PC-3 (cell line): ENCODE measurements at regions not wholly inside any gene's neighbourhood (a gene's known extent, or its start where the extent isn't known, plus 50 kb on each side); places are given as distances from the start of the nearest gene placed in this dataset.

Source experiments
- ATAC-seq: fragments of 200-7000 bp; cut with Tn5 transposase; 2 replicates; pipeline ENCODE4 v1.9.1; 2020; ENCODE audit warnings: mild to moderate bottlenecking, moderate library complexity
- BruUV-seq: library from RNA; stranded (reverse); fragments of 400-500 nt; replicated peaks from 2 replicates; lab custom pipeline; 2021; lab: Mats Ljungman, UMichigan
- CTCF ChIA-PET: fragments of 300-600 bp; sonication (Branson Sonifier 250); formaldehyde crosslinking; loops from one replicate; lab custom pipeline; 2022; ENCODE audit warnings: antibody characterized with exemption; lab: Charles Lee
- POLR2A ChIA-PET: fragments of 300-600 bp; sonication (Branson Sonifier 250); formaldehyde crosslinking; loops from one replicate; lab custom pipeline; 2022; ENCODE audit warnings: antibody characterized with exemption; ENCODE audit not compliant: unreplicated experiment; lab: Charles Lee
- DNase-seq: peaks from one replicate; pipeline ENCODE4 v3.0.0-alpha.2; 2015
- H2AFZ ChIP-seq: fragments of 300-600 bp; sonication (generic); 2 replicates; pipeline ENCODE4 v1.6.0; 2016; ENCODE audit warnings: antibody characterized with exemption, low read length
- H3F3A ChIP-seq: fragments of 300-600 bp; sonication (generic); one replicate; pipeline ENCODE4 v1.6.0; 2017; ENCODE audit warnings: antibody characterized with exemption, low read length, control low read depth, mild to moderate bottlenecking; ENCODE audit not compliant: unreplicated experiment
- H3K27ac ChIP-seq: fragments of 300-600 bp; sonication (generic); 2 replicates; pipeline ENCODE4 v1.5.1; 2016; ENCODE audit warnings: mild to moderate bottlenecking, low read length
- H3K27me3 ChIP-seq: fragments of 300-600 bp; sonication (generic); 2 replicates; pipeline ENCODE4 v1.6.1; 2016; ENCODE audit warnings: low read length, mixed read lengths
- H3K36me3 ChIP-seq: fragments of 300-600 bp; sonication (generic); 2 replicates; pipeline ENCODE4 v1.6.1; 2016; ENCODE audit warnings: low read depth, mixed run types, low read length, mixed read lengths
- H3K4me1 ChIP-seq: fragments of 300-600 bp; sonication (generic); 2 replicates; pipeline ENCODE4 v1.5.1; 2016; ENCODE audit warnings: low read length; ENCODE audit not compliant: insufficient read depth
- H3K4me2 ChIP-seq: fragments of 300-600 bp; sonication (generic); 2 replicates; pipeline ENCODE4 v1.6.0; 2016; ENCODE audit warnings: low read length
- H3K4me3 ChIP-seq: fragments of 300-600 bp; sonication (generic); 2 replicates; pipeline ENCODE4 v1.5.1; 2016; ENCODE audit warnings: mild to moderate bottlenecking, low read length, mixed read lengths
- H3K79me2 ChIP-seq: fragments of 300-600 bp; sonication (generic); 2 replicates; pipeline ENCODE4 v1.6.1; 2017; ENCODE audit warnings: low read length, mixed read lengths
- H3K9ac ChIP-seq: fragments of 300-600 bp; sonication (generic); 2 replicates; pipeline ENCODE4 v1.6.0; 2016; ENCODE audit warnings: mild to moderate bottlenecking, low read length
- H3K9me2 ChIP-seq: fragments of 300-600 bp; sonication (generic); replicated peaks from 2 replicates; pipeline ENCODE4 v1.6.1; 2016; ENCODE audit warnings: mixed run types, low read length, mixed read lengths
- H3K9me3 ChIP-seq: fragments of 300-600 bp; sonication (generic); 2 replicates; pipeline ENCODE4 v1.6.1; 2016; ENCODE audit warnings: low read length, mixed read lengths
- H4K20me1 ChIP-seq: fragments of 300-600 bp; sonication (generic); 2 replicates; pipeline ENCODE4 v1.6.1; 2016; ENCODE audit warnings: low read length, mixed read lengths
- EZH2 ChIP-seq: fragments of 300-600 bp; sonication (generic); IDR thresholded peaks from one replicate; pipeline ENCODE4 v1.6.1; 2017; ENCODE audit warnings: antibody characterized with exemption, mild to moderate bottlenecking, low read length; ENCODE audit not compliant: unreplicated experiment
- EZH2phosphoT487 ChIP-seq: fragments of 300-600 bp; sonication (generic); IDR thresholded peaks from 2 replicates; pipeline ENCODE4 v1.6.1; 2018; ENCODE audit warnings: mild to moderate bottlenecking, antibody characterized with exemption, low read length, borderline replicate concordance
- intact Hi-C: fragments of 100-400 bp; cut with micrococcal nuclease; formaldehyde crosslinking; loops from 2 replicates; pipeline ENCODE4 v1.9.0; 2023
- TF ChIP-seq, protein P1 (sequence below): fragments of 300-600 bp; sonication (generic); conservative IDR thresholded peaks from 2 replicates; pipeline ENCODE4 v1.5.1; 2017; ENCODE audit warnings: antibody characterized with exemption, low read depth, mild to moderate bottlenecking, low read length

DNA sequence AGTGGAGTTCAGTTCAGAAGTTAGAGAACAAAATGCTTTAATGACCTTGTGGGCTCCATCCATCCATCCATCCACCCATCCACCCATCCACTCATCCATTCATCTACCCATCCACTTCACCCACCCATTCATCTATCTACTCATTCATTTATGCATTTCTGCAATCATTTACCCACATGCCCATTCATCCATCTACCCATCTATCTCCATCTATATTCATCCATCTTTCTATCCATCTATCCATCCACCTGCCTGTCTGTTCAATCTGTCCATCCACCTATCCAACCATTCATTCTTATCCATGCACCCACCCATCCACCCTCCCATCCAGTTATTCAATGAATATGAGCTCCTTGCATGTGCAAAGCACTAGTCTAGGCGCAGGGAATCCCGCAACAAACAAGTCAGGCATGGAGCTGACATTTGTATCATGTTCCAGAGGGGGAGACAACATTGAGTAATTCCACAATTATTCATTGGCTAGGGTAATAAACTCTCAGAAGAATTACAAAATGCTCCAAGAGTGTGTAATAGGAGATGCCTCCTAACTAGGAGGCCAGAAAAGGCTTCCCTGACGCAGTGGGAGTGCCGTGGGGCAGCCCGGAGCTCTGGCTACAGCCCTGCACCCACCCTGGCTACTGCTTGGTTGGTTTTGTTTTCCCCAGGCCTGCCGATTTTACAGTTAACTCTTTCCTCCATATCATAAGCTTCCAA lies 211.2 kb downstream of the NXNL2 start:
- peaks cover 50% of the 10 kb centered on the region for H3K4me1 ChIP-seq
- H3K36me3 ChIP-seq: no peaks in the 10 kb centered on the region
- no peaks in the 10 kb centered on the region for H3K9me3 ChIP-seq
- no peaks in the 10 kb centered on the region for H4K20me1 ChIP-seq
- no peaks in the 10 kb centered on the region for H3F3A ChIP-seq
- peak overlapping the region; percentile 53 for H3K4me2 ChIP-seq
- peak; percentile 81 for ATAC-seq
- H3K27me3 ChIP-seq: no peaks in the 10 kb centered on the region
- H2AFZ ChIP-seq: peak overlapping the region; percentile 63
- intact Hi-C loops: loop anchor here (2.0 kb wide), 1 partner anchor 29 kb away; no protein-coding TSS in a partner anchor
- POLR2A ChIA-PET: no interaction called here
- TF ChIP-seq EZH2: no peak
- TF ChIP-seq, protein P1, sequence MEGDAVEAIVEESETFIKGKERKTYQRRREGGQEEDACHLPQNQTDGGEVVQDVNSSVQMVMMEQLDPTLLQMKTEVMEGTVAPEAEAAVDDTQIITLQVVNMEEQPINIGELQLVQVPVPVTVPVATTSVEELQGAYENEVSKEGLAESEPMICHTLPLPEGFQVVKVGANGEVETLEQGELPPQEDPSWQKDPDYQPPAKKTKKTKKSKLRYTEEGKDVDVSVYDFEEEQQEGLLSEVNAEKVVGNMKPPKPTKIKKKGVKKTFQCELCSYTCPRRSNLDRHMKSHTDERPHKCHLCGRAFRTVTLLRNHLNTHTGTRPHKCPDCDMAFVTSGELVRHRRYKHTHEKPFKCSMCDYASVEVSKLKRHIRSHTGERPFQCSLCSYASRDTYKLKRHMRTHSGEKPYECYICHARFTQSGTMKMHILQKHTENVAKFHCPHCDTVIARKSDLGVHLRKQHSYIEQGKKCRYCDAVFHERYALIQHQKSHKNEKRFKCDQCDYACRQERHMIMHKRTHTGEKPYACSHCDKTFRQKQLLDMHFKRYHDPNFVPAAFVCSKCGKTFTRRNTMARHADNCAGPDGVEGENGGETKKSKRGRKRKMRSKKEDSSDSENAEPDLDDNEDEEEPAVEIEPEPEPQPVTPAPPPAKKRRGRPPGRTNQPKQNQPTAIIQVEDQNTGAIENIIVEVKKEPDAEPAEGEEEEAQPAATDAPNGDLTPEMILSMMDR: no peak
- TF ChIP-seq EZH2phosphoT487: no peak
- no TSS peak for BruUV-seq
- H3K9ac ChIP-seq: peak overlapping the region; percentile 45
- H3K9me2 ChIP-seq: no peaks in the 10 kb centered on the region
- peak; percentile 70 for DNase-seq
- no peaks in the 10 kb centered on the region for H3K79me2 ChIP-seq
- H3K4me3 ChIP-seq: no peak overlapping the region
- H3K27ac ChIP-seq: peak overlapping the region; percentile 68
- CTCF ChIA-PET: no interaction called here

DNA sequence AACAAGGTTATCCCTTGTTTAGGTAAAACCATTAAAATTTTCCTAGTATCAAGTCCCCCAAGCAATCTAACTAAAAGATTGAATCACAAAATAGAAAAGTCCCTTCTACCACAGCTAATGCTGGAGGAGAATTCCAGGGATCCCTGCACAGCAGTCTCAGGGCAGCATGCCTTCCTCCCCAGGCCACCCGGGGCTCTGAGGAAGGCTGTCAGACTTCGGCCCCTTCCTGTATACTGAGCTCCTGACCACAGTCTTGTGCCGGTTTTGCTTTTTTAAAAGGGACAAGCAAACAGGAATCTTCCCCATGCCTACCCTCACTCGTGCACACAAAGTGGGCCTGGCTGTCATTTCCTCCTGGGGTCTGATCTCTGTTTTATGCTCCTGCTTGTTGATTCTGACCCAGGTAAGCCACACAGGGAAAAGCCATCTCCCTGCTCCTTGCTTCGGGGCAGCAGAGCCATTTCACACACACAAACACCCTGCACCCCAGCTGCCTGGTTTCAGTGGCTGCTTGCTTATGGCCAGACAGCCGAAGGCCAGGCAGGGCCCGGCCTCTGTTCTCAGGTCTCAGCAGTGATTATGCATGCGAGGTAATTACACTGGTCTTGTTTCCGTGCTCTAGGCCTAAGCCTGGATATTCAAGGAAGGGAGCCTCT lies 211.9 kb downstream of the NXNL2 start:
- no peaks in the 10 kb centered on the region for H4K20me1 ChIP-seq
- TF ChIP-seq EZH2phosphoT487: no peak
- no peak for TF ChIP-seq EZH2
- TF ChIP-seq, protein P1: no peak
- no peaks in the 10 kb centered on the region for H3K9me3 ChIP-seq
- peak overlapping the region; percentile 45 for H3K9ac ChIP-seq
- H3K4me3 ChIP-seq: no peak overlapping the region
- H3K36me3 ChIP-seq: no peaks in the 10 kb centered on the region
- H3K27me3 ChIP-seq: no peaks in the 10 kb centered on the region
- POLR2A ChIA-PET: no interaction called here
- H3K4me1 ChIP-seq: peaks cover 50% of the 10 kb centered on the region
- BruUV-seq: no TSS peak
- peak overlapping the region; percentile 53 for H3K4me2 ChIP-seq
- peak; percentile 3; the same call in 1 of the 2 replicates for ATAC-seq
- peak overlapping the region; percentile 63 for H2AFZ ChIP-seq
- H3K27ac ChIP-seq: peak overlapping the region; percentile 68
- CTCF ChIA-PET: no interaction called here
- no peaks in the 10 kb centered on the region for H3K9me2 ChIP-seq
- H3F3A ChIP-seq: no peaks in the 10 kb centered on the region
- intact Hi-C loops: loop anchor here (2.0 kb wide), 1 partner anchor 28 kb away; no protein-coding TSS in a partner anchor
- H3K79me2 ChIP-seq: no peaks in the 10 kb centered on the region
- no peak for DNase-seq
